ENCODE measurements at regions not wholly inside any gene's neighbourhood (a gene's known extent, or its start where the extent isn't known, plus 50 kb on each side); places are given as distances from the start of the nearest gene placed in this dataset.
"Not testable (repeated sequence)": the region's sequence is repeated elsewhere in the genome, so short reads cannot be mapped to it uniquely, and the experiment has no call there.

- DNase-seq: peak; percentile 13
These were observed 102.8 kb downstream of the PLK2 start for GRCh38 chr5:58357121-58357520.

- no peak for DNase-seq
These were observed 103.2 kb downstream of the PLK2 start for GRCh38 chr5:58356662-58357061.

GRCh38 chr5:58354827-58355226, 105.1 kb downstream of the PLK2 start:
- no peak for DNase-seq

- DNase-seq: no peak
These were observed 105.9 kb downstream of the PLK2 start for GRCh38 chr5:58353992-58354391.

GRCh38 chr5:58351190-58351589, 108.7 kb downstream of the PLK2 start:
- no peak for DNase-seq

- peak; percentile 37 for DNase-seq
These were observed 110.7 kb downstream of the PLK2 start for GRCh38 chr5:58348996-58349728.

- no peak for DNase-seq
These were observed 113.8 kb downstream of the PLK2 start for GRCh38 chr5:58346041-58346440.

GRCh38 chr5:58341476-58341875, 118.4 kb downstream of the PLK2 start:
- no peak for DNase-seq

GRCh38 chr5:58335518-58335917, 124.4 kb downstream of the PLK2 start:
- no peak for DNase-seq

GRCh38 chr5:58334035-58334434, 125.9 kb downstream of the PLK2 start:
- DNase-seq: no peak

- no peak for DNase-seq
These were observed 129.1 kb downstream of the PLK2 start for GRCh38 chr5:58330781-58331180.

GRCh38 chr5:58327289-58327688, 132.6 kb downstream of the PLK2 start:
- no peak for DNase-seq

- no peak for DNase-seq
These were observed 133.9 kb downstream of the PLK2 start for GRCh38 chr5:58326022-58326421.

GRCh38 chr5:58322453-58322852, 137.4 kb downstream of the PLK2 start:
- peak; percentile 82 for DNase-seq

GRCh38 chr5:58318468-58318867, 141.4 kb downstream of the PLK2 start:
- peak; percentile 19 for DNase-seq

GRCh38 chr5:58317808-58318207, 142.1 kb downstream of the PLK2 start:
- DNase-seq: no peak

- no peak for DNase-seq
These were observed 142.9 kb downstream of the PLK2 start for GRCh38 chr5:58317009-58317408.

GRCh38 chr5:58315794-58316193, 144.1 kb downstream of the PLK2 start:
- DNase-seq: no peak

- no peak for DNase-seq
These were observed 145.3 kb downstream of the PLK2 start for GRCh38 chr5:58314356-58315210.

- no peak for DNase-seq
These were observed 147.6 kb downstream of the PLK2 start for GRCh38 chr5:58312299-58312698.

GRCh38 chr5:58311526-58311925, 148.4 kb downstream of the PLK2 start:
- DNase-seq: no peak

GRCh38 chr5:58308384-58308783, 151.5 kb downstream of the PLK2 start:
- DNase-seq: not testable (repeated sequence)

- DNase-seq: no peak
These were observed 159.5 kb downstream of the PLK2 start for GRCh38 chr5:58300346-58300895.

GRCh38 chr5:58299256-58299655, 160.6 kb downstream of the PLK2 start:
- DNase-seq: no peak
